SK-N-SH (cell line): ENCODE measurements at regions not wholly inside any gene's neighbourhood (a gene's known extent, or its start where the extent isn't known, plus 50 kb on each side); places are given as distances from the start of the nearest gene placed in this dataset.

Experiments used
- CTCF ChIA-PET: fragments of 300-600, 350-600 bp; formaldehyde crosslinking; extraction: SDS; loops from one replicate; lab custom pipeline; 2021; lab: Yijun Ruan, JAX
- POLR2A ChIA-PET: fragments of 350-600 bp; sonication (Branson Sonifier 250); formaldehyde crosslinking; extraction: SDS; loops from one replicate; lab custom pipeline; 2020; ENCODE audit warnings: antibody characterized with exemption, inconsistent platforms; lab: Yijun Ruan, JAX
- DNase-seq: peaks from one replicate; pipeline ENCODE4 v3.0.0; 2012
- H2AFZ ChIP-seq: fragments of 200-600 bp; sonication (generic); 2 replicates; pipeline ENCODE4 v1.8.1; 2016; ENCODE audit warnings: antibody characterized with exemption, mild to moderate bottlenecking, low read depth
- H3F3A ChIP-seq: fragments of 200-600 bp; sonication (generic); replicated peaks from 2 replicates; pipeline ENCODE3; 2016; ENCODE audit warnings: antibody characterized with exemption, mild to moderate bottlenecking; ENCODE audit not compliant: insufficient read depth
- H3K27ac ChIP-seq, 2 experiments: fragments of 200-500 bp in 1 of 2; fragments of 200-600 bp in 1 of 2; sonication (Bioruptor generic) in 1 of 2; sonication (generic), shearing (Covaris generic) in 1 of 2; 2 replicates each; pipeline versions ENCODE4 v1.5.1 to v1.6.1; 2014 to 2016; ENCODE audit warnings: low read depth in 2 of 2, inconsistent platforms in 1 of 2, low read length in 1 of 2, mild to moderate bottlenecking in 1 of 2, mixed read lengths in 1 of 2
- H3K27me3 ChIP-seq: fragments of 200-600 bp; sonication (generic), shearing (Covaris generic); 2 replicates; pipeline ENCODE4 v1.6.1; 2016; ENCODE audit warnings: mixed run types; ENCODE audit not compliant: insufficient read depth
- H3K36me3 ChIP-seq, 2 experiments: fragments of 200-500 bp in 1 of 2; fragments of 200-600 bp in 1 of 2; sonication (Bioruptor generic) in 1 of 2; sonication (generic) in 1 of 2; replicated peaks in 1 of 2; 2 replicates each; pipeline versions ENCODE3 to v1.5.1; 2014 to 2016; ENCODE audit warnings: low read length in 1 of 2, mild to moderate bottlenecking in 1 of 2; ENCODE audit not compliant: insufficient read depth in 2 of 2, control insufficient read depth in 1 of 2
- H3K4me1 ChIP-seq, 2 experiments: fragments of 200-500 bp in 1 of 2; fragments of 200-600 bp in 1 of 2; sonication (Bioruptor generic) in 1 of 2; sonication (generic), shearing (Covaris generic) in 1 of 2; 2 replicates each; pipeline versions ENCODE4 v1.5.1 to v1.6.1; 2014 to 2016; ENCODE audit warnings: low read depth in 1 of 2, low read length in 1 of 2, mixed run types in 1 of 2; ENCODE audit not compliant: insufficient read depth in 2 of 2, control insufficient read depth in 1 of 2
- H3K4me2 ChIP-seq: fragments of 200-600 bp; sonication (generic), shearing (Covaris generic); 2 replicates; pipeline ENCODE4 v1.6.1; 2017; ENCODE audit warnings: mixed run types
- H3K4me3 ChIP-seq, 2 experiments: fragments of 200-500 bp in 1 of 2; fragments of 200-600 bp in 1 of 2; sonication (Bioruptor generic) in 1 of 2; sonication (generic), shearing (Covaris generic) in 1 of 2; 2 replicates each; pipeline versions ENCODE4 v1.5.1 to v1.8.1; 2014 to 2016; ENCODE audit warnings: low read depth in 2 of 2, inconsistent platforms in 1 of 2, low read length in 1 of 2, mild to moderate bottlenecking in 1 of 2, mixed read lengths in 1 of 2, moderate library complexity in 1 of 2
- H3K79me2 ChIP-seq: fragments of 200-600 bp; sonication (generic); 2 replicates; pipeline ENCODE4 v1.8.1; 2017; ENCODE audit warnings: mild to moderate bottlenecking; ENCODE audit not compliant: insufficient read depth
- H3K9ac ChIP-seq: fragments of 200-600 bp; sonication (generic); 2 replicates; pipeline ENCODE4 v1.6.1; 2017; ENCODE audit warnings: mixed run types
- H3K9me2 ChIP-seq: fragments of 200-600 bp; sonication (generic); 2 replicates; pipeline ENCODE4 v1.6.1; 2017; ENCODE audit warnings: mixed run types
- H3K9me3 ChIP-seq: fragments of 200-600 bp; sonication (generic); 2 replicates; pipeline ENCODE4 v1.6.1; 2017; ENCODE audit warnings: mixed run types, mild to moderate bottlenecking, moderate library complexity
- H4K20me1 ChIP-seq: fragments of 200-600 bp; sonication (generic); 2 replicates; pipeline ENCODE4 v1.6.1; 2017; ENCODE audit warnings: mild to moderate bottlenecking, mixed run types; ENCODE audit not compliant: insufficient read depth
- ELF1 ChIP-seq: IDR thresholded peaks from 2 replicates; pipeline ENCODE4 v1.4.0; 2012
- FOSL2 ChIP-seq: IDR thresholded peaks from 2 replicates; pipeline ENCODE4 v1.4.0; 2012; ENCODE audit warnings: low read depth, mild to moderate bottlenecking, moderate library complexity, borderline replicate concordance
- FOXJ3 ChIP-seq: sonication (generic); formaldehyde crosslinking; IDR thresholded peaks from 2 replicates; pipeline ENCODE4 v1.5.1; 2020; ENCODE audit warnings: mild to moderate bottlenecking, missing genetic modification reagents
- FOXM1 ChIP-seq: IDR thresholded peaks from 2 replicates; pipeline ENCODE4 v1.4.0; 2012; ENCODE audit warnings: low read depth, mild to moderate bottlenecking
- JUND ChIP-seq: IDR thresholded peaks from 2 replicates; pipeline ENCODE4 v1.4.0; 2012
- MEF2A ChIP-seq: IDR thresholded peaks from 2 replicates; pipeline ENCODE4 v1.4.0; 2012; ENCODE audit warnings: low read depth, borderline replicate concordance
- MXI1 ChIP-seq: IDR thresholded peaks from 2 replicates; pipeline ENCODE4 v1.6.1; 2012; ENCODE audit warnings: mild to moderate bottlenecking, low read depth, low read length, improper control_type of control experiment
- POLR2AphosphoS5 ChIP-seq: IDR thresholded peaks from 2 replicates; pipeline ENCODE4 v1.6.1; 2012; ENCODE audit warnings: low read depth, low read length
- RAD21 ChIP-seq: IDR thresholded peaks from 2 replicates; pipeline ENCODE4 v1.6.1; 2012; ENCODE audit warnings: mild to moderate bottlenecking, low read length
- RCOR1 ChIP-seq: fragments of 150-350 bp; IDR thresholded peaks from 2 replicates; pipeline ENCODE4 v1.6.1; 2017; ENCODE audit warnings: antibody characterized with exemption, low read length
- RFX5 ChIP-seq: IDR thresholded peaks from 2 replicates; pipeline ENCODE4 v1.6.1; 2012; ENCODE audit warnings: mild to moderate bottlenecking, improper control_type of control experiment, low read length
- RXRA ChIP-seq: IDR thresholded peaks from 2 replicates; pipeline ENCODE4 v1.4.0; 2012; ENCODE audit warnings: low read depth, mild to moderate bottlenecking, borderline replicate concordance
- SMC3 ChIP-seq: IDR thresholded peaks from 2 replicates; pipeline ENCODE4 v1.6.1; 2012; ENCODE audit warnings: low read depth, low read length, improper control_type of control experiment
- TCF12 ChIP-seq: IDR thresholded peaks from 2 replicates; pipeline ENCODE4 v1.4.0; 2012
- YY1 ChIP-seq: IDR thresholded peaks from 2 replicates; pipeline ENCODE4 v1.4.0; 2012; ENCODE audit warnings: low read depth, mild to moderate bottlenecking
- WGBS: methylation state at CpG from one replicate; pipeline ENCODE4 v1.1.6; 2017; ENCODE audit warnings: low lambda C conversion rate; 5-methylcytosine and 5-hydroxymethylcytosine counted together
- TF ChIP-seq, protein P1 (sequence below): fragments of 150-350 bp; IDR thresholded peaks from 2 replicates; pipeline ENCODE4 v1.6.1; 2016; ENCODE audit warnings: mild to moderate bottlenecking, low read depth, low read length
- TF ChIP-seq, protein P2 (sequence below): IDR thresholded peaks from 2 replicates; pipeline ENCODE4 v1.6.1; 2012; ENCODE audit warnings: mild to moderate bottlenecking, low read depth, low read length, moderate library complexity
- TF ChIP-seq, protein P3 (sequence below): IDR thresholded peaks from 2 replicates; pipeline ENCODE4 v1.4.0; 2012; ENCODE audit warnings: low read depth, borderline replicate concordance

DNA sequence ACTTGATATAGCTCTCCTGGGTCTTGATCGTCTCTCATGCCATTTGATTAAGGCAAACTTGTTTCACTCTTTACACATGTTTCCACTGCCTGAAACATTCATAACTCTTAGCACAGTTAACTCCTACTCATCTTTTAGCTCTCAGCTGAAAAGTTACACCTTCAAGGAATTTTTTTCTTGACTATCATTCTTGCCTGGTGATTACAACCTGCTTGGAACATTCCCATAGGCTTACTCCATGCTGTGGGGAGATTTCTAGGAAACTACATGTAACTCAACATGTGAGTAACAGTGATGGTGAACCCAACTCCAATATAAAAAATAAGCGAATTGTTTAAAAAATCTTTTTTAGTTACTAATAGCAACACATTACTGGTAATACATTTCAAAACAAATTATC, 224.1 kb upstream of the MPDZ start:
- CTCF ChIA-PET, result interaction anchor here (1.4 kb wide), 1 partner anchor 10 kb away, joined by 3 read pairs; no protein-coding TSS in a partner anchor
- DNase-seq, result no peak
- Histone ChIP-seq H3K9me2 (no peaks in the 10 kb centered on the region), H2AFZ (no peak overlapping the region), H3K36me3 (no peaks in the 10 kb centered on the region), H3K9me3 (no peaks in the 10 kb centered on the region), H3K27me3 (no peaks in the 10 kb centered on the region), H3F3A (no peaks in the 10 kb centered on the region), H3K9ac (no peak overlapping the region), H3K4me3 (no peak overlapping the region), H3K27ac (no peak overlapping the region), H3K79me2 (no peaks in the 10 kb centered on the region), H3K4me2 (no peak overlapping the region), H3K4me1 (no peaks in the 10 kb centered on the region; a peak in 1 of 4 replicates), H4K20me1 (no peaks in the 10 kb centered on the region)
- POLR2A ChIA-PET, result no interaction called here
- TF ChIP-seq, protein P1, sequence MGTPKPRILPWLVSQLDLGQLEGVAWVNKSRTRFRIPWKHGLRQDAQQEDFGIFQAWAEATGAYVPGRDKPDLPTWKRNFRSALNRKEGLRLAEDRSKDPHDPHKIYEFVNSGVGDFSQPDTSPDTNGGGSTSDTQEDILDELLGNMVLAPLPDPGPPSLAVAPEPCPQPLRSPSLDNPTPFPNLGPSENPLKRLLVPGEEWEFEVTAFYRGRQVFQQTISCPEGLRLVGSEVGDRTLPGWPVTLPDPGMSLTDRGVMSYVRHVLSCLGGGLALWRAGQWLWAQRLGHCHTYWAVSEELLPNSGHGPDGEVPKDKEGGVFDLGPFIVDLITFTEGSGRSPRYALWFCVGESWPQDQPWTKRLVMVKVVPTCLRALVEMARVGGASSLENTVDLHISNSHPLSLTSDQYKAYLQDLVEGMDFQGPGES, result no peak
- TF ChIP-seq RCOR1 (no peak), TCF12 (no peak), POLR2AphosphoS5 (no peak), MEF2A (no peak), RXRA (no peak), ELF1 (no peak), YY1 (no peak), SMC3 (no peak), MXI1 (no peak), RFX5 (no peak), JUND (no peak), RAD21 (no peak)
- TF ChIP-seq, protein P2, sequence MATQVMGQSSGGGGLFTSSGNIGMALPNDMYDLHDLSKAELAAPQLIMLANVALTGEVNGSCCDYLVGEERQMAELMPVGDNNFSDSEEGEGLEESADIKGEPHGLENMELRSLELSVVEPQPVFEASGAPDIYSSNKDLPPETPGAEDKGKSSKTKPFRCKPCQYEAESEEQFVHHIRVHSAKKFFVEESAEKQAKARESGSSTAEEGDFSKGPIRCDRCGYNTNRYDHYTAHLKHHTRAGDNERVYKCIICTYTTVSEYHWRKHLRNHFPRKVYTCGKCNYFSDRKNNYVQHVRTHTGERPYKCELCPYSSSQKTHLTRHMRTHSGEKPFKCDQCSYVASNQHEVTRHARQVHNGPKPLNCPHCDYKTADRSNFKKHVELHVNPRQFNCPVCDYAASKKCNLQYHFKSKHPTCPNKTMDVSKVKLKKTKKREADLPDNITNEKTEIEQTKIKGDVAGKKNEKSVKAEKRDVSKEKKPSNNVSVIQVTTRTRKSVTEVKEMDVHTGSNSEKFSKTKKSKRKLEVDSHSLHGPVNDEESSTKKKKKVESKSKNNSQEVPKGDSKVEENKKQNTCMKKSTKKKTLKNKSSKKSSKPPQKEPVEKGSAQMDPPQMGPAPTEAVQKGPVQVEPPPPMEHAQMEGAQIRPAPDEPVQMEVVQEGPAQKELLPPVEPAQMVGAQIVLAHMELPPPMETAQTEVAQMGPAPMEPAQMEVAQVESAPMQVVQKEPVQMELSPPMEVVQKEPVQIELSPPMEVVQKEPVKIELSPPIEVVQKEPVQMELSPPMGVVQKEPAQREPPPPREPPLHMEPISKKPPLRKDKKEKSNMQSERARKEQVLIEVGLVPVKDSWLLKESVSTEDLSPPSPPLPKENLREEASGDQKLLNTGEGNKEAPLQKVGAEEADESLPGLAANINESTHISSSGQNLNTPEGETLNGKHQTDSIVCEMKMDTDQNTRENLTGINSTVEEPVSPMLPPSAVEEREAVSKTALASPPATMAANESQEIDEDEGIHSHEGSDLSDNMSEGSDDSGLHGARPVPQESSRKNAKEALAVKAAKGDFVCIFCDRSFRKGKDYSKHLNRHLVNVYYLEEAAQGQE, result no peak
- WGBS, result 85% methylated on average over 2 of the region's 2 CpGs

DNA sequence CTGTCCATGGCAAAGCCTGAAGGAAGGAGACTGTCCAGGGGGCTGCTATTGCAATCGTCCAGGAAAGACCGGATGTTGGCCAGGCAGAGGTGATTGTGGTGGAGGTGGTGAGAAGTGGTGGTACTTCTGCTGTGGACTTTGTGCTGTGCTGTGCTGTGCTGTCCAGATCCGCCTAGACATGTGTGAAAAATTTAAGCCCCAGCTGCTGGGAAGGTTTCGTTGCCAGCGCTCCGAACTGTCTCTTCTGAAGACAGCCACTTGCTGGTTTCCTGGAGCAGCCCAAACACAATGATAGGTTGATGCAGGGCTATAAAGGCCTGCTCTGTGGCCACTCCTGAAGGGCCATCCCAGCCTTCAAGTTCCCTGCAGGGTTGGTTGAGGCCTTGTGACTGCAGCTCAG, 223.0 kb upstream of the MPDZ start:
- Histone ChIP-seq H3K36me3 (no peaks in the 10 kb centered on the region), H3K27ac (no peak overlapping the region), H3K9me2 (no peaks in the 10 kb centered on the region), H3K79me2 (no peaks in the 10 kb centered on the region), H3F3A (no peaks in the 10 kb centered on the region), H3K9me3 (no peaks in the 10 kb centered on the region), H3K4me1 (no peaks in the 10 kb centered on the region; a peak in 1 of 4 replicates), H4K20me1 (no peaks in the 10 kb centered on the region), H3K9ac (no peak overlapping the region), H3K4me3 (no peak overlapping the region), H3K4me2 (no peak overlapping the region), H3K27me3 (no peaks in the 10 kb centered on the region), H2AFZ (no peak overlapping the region)
- ChIA-PET POLR2A (no interaction called here), CTCF (interaction anchor here (1.4 kb wide), 1 partner anchor 11 kb away, joined by 3 read pairs; no protein-coding TSS in a partner anchor)
- TF ChIP-seq FOXM1, result no peak
- TF ChIP-seq, protein P2, result no peak
- TF ChIP-seq FOXJ3 (CRISPR knock-in tag), result no peak
- no peak for TF ChIP-seq FOSL2
- TF ChIP-seq, protein P3, sequence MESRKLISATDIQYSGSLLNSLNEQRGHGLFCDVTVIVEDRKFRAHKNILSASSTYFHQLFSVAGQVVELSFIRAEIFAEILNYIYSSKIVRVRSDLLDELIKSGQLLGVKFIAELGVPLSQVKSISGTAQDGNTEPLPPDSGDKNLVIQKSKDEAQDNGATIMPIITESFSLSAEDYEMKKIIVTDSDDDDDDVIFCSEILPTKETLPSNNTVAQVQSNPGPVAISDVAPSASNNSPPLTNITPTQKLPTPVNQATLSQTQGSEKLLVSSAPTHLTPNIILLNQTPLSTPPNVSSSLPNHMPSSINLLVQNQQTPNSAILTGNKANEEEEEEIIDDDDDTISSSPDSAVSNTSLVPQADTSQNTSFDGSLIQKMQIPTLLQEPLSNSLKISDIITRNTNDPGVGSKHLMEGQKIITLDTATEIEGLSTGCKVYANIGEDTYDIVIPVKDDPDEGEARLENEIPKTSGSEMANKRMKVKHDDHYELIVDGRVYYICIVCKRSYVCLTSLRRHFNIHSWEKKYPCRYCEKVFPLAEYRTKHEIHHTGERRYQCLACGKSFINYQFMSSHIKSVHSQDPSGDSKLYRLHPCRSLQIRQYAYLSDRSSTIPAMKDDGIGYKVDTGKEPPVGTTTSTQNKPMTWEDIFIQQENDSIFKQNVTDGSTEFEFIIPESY, result no peak
- TF ChIP-seq RAD21, result no peak
- TF ChIP-seq TCF12, result no peak
- no peak for TF ChIP-seq SMC3
- DNase-seq, result no peak
- WGBS, result 66% methylated on average over 3 of the region's 6 CpGs
